Endothelial cell of umbilical vein (primary cell): ENCODE measurements at regions not wholly inside any gene's neighbourhood (a gene's known extent, or its start where the extent isn't known, plus 50 kb on each side); places are given as distances from the start of the nearest gene placed in this dataset.

Experiments
- BruUV-seq: library from RNA; stranded (reverse); fragments of 400-500 nt; replicated peaks from 2 replicates; lab custom pipeline; 2021; lab: Mats Ljungman, UMichigan
- CTCF ChIA-PET: fragments of 300-600, 350-600 bp; sonication (Branson Sonifier 250); formaldehyde crosslinking; loops from one replicate; lab custom pipeline; 2021; ENCODE audit warnings: antibody characterized with exemption, inconsistent platforms; lab: Charles Lee
- POLR2A ChIA-PET: fragments of 300-600, 350-600 bp; sonication (Branson Sonifier 250); formaldehyde crosslinking; loops from one replicate; lab custom pipeline; 2021; ENCODE audit warnings: antibody characterized with exemption, inconsistent platforms; lab: Charles Lee
- DNase-seq: peaks from one replicate; pipeline ENCODE4 v3.0.0-alpha.2; 2011; ENCODE audit warnings: low read depth, low spot score
- FAIRE-seq: peaks from 2 replicates; lab custom pipeline; 2011; peaks lifted over from hg19 to GRCh38; lab: Jason Lieb, UNC
- H2AFZ ChIP-seq: 2 replicates; pipeline ENCODE4 v1.6.0; 2012; ENCODE audit warnings: low read depth, low read length, control low read depth, inconsistent platforms
- H3K27ac ChIP-seq: 2 replicates; pipeline ENCODE4 v1.5.1; 2011; ENCODE audit warnings: low read depth, mild to moderate bottlenecking, control low read depth, low read length, moderate library complexity; ENCODE audit not compliant: insufficient read depth
- H3K27me3 ChIP-seq, 2 experiments: 2 replicates each; pipeline versions ENCODE4 v1.6.0 to v1.6.1; 2011; ENCODE audit warnings: low read length in 2 of 2, mixed read lengths in 1 of 2; ENCODE audit not compliant: control insufficient read depth in 2 of 2, insufficient read depth in 2 of 2
- H3K36me3 ChIP-seq, 2 experiments: 2 replicates in 1 of 2; 3 replicates in 1 of 2; pipeline ENCODE4 v1.5.1; 2011; ENCODE audit warnings: low read length in 2 of 2, mild to moderate bottlenecking in 1 of 2, moderate library complexity in 1 of 2; ENCODE audit not compliant: control insufficient read depth in 2 of 2, insufficient read depth in 2 of 2; ENCODE audit errors: extremely low read depth in 1 of 2
- H3K4me1 ChIP-seq: 3 replicates; pipeline ENCODE4 v1.5.1; 2011; ENCODE audit warnings: mild to moderate bottlenecking, low read length; ENCODE audit not compliant: control insufficient read depth, insufficient read depth; ENCODE audit errors: extremely low read depth
- H3K4me2 ChIP-seq: 2 replicates; pipeline ENCODE4 v1.6.1; 2011; ENCODE audit warnings: low read length, control low read depth, mixed read lengths; ENCODE audit not compliant: insufficient read depth
- H3K4me3 ChIP-seq, 3 experiments: fragments of 200-600 bp in 1 of 3; sonication (generic), shearing (Covaris generic) in 1 of 3; replicated peaks in 1 of 3; 2 replicates each; pipeline ENCODE4 v1.5.1; 2011 to 2016; ENCODE audit warnings: control low read depth in 3 of 3, low read length in 3 of 3, mild to moderate bottlenecking in 2 of 3, inconsistent platforms in 1 of 3, low read depth in 1 of 3, moderate library complexity in 1 of 3; ENCODE audit not compliant: insufficient read depth in 1 of 3
- H3K79me2 ChIP-seq: 2 replicates; pipeline ENCODE4 v1.6.0; 2012; ENCODE audit warnings: low read length, inconsistent platforms; ENCODE audit not compliant: control insufficient read depth, insufficient read depth
- H3K9ac ChIP-seq: replicated peaks from 2 replicates; pipeline ENCODE3; 2011; ENCODE audit warnings: low read length, control low read depth; ENCODE audit not compliant: insufficient read depth; ENCODE audit errors: extremely low read depth
- H3K9me1 ChIP-seq: replicated peaks from 3 replicates; pipeline ENCODE4 v1.6.0; 2011; ENCODE audit warnings: mild to moderate bottlenecking, low read length; ENCODE audit not compliant: control insufficient read depth, insufficient read depth; ENCODE audit errors: extremely low read depth
- H3K9me3 ChIP-seq: replicated peaks from 2 replicates; pipeline ENCODE4 v1.5.1; 2012; ENCODE audit warnings: low read length, inconsistent platforms; ENCODE audit not compliant: control insufficient read depth, insufficient read depth
- H4K20me1 ChIP-seq: replicated peaks from 2 replicates; pipeline ENCODE3; 2011; ENCODE audit warnings: mild to moderate bottlenecking, low read length; ENCODE audit not compliant: control insufficient read depth, insufficient read depth; ENCODE audit errors: extremely low read depth
- CTCF ChIP-seq, 2 donors: IDR thresholded peaks; 1 replicate in 1 of 2; 2 replicates in 1 of 2; pipeline ENCODE4 v1.5.1; 2011; ENCODE audit warnings: low read length in 2 of 2, mild to moderate bottlenecking in 2 of 2, moderate library complexity in 2 of 2, control low read depth in 1 of 2, inconsistent platforms in 1 of 2, low read depth in 1 of 2; ENCODE audit not compliant: insufficient read depth in 1 of 2; ENCODE audit errors: extremely low read depth in 1 of 2
- EZH2 ChIP-seq: IDR thresholded peaks from 2 replicates; pipeline ENCODE4 v1.6.1; 2012; ENCODE audit warnings: borderline replicate concordance, low read depth, mild to moderate bottlenecking, moderate library complexity, low read length, inconsistent platforms; ENCODE audit not compliant: severe bottlenecking
- FOS ChIP-seq: IDR thresholded peaks from 2 replicates; pipeline ENCODE4 v1.6.1; 2011; ENCODE audit warnings: mild to moderate bottlenecking, low read length, moderate library complexity, borderline replicate concordance; ENCODE audit not compliant: insufficient read depth
- GATA2 ChIP-seq: IDR thresholded peaks from 2 replicates; pipeline ENCODE4 v1.7.0; 2011; ENCODE audit warnings: low read depth, mild to moderate bottlenecking, moderate library complexity, mixed read lengths, low read length; ENCODE audit not compliant: insufficient read length, insufficient read depth
- JUN ChIP-seq: IDR thresholded peaks from 2 replicates; pipeline ENCODE4 v1.6.1; 2011; ENCODE audit warnings: borderline replicate concordance, low read depth; ENCODE audit not compliant: insufficient read length, insufficient read depth
- MAX ChIP-seq: IDR thresholded peaks from 2 replicates; pipeline ENCODE4 v1.6.1; 2011; ENCODE audit not compliant: insufficient read depth, insufficient read length
- MYC ChIP-seq: IDR thresholded peaks from one replicate; pipeline ENCODE4 v1.6.1; 2011; ENCODE audit warnings: mild to moderate bottlenecking, low read depth, low read length
- POLR2A ChIP-seq: IDR thresholded peaks from 2 replicates; pipeline ENCODE4 v1.6.1; 2012; ENCODE audit warnings: low read depth, mild to moderate bottlenecking, control low read depth, low read length
- POLR2AphosphoS5 ChIP-seq: IDR thresholded peaks from 2 replicates; pipeline ENCODE4 v1.6.1; 2012; ENCODE audit warnings: low read depth, mild to moderate bottlenecking, control low read depth, low read length, moderate library complexity; ENCODE audit not compliant: insufficient read depth
- dilution Hi-C: fragments of 300-500 bp; cut with MboI; formaldehyde crosslinking; loops from one replicate; pipeline ENCODE4 v1.15.0; 2019; ENCODE audit warnings: low sequenced_read_pairs; ENCODE audit not compliant: extremely low pct_ligation_motif_present
- intact Hi-C: fragments of 100-400 bp; cut with micrococcal nuclease; formaldehyde crosslinking; loops from one replicate; pipeline ENCODE4 v1.10.0; 2022

GRCh38 chr5:9743507-9743906 lies 113.4 kb upstream of the TAS2R1 start:
- Histone ChIP-seq H3K36me3 (no peaks in the 10 kb centered on the region), H3K79me2 (no peaks in the 10 kb centered on the region), H3K4me1 (no peaks in the 10 kb centered on the region), H2AFZ (no peak overlapping the region), H3K9me3 (no peaks in the 10 kb centered on the region), H3K9ac (no peak overlapping the region), H3K27ac (no peak overlapping the region), H3K9me1 (no peaks in the 10 kb centered on the region), H3K4me2 (no peak overlapping the region), H3K27me3 (no peaks in the 10 kb centered on the region), H4K20me1 (no peaks in the 10 kb centered on the region), H3K4me3 (no peak overlapping the region)
- no peak for FAIRE-seq
- DNase-seq: no peak
- POLR2A ChIA-PET: no interaction called here
- BruUV-seq: no TSS peak
- CTCF ChIA-PET: no interaction called here
- dilution Hi-C loops: no loop called here
- intact Hi-C loops: no loop called here
- TF ChIP-seq FOS: no peak
- TF ChIP-seq EZH2: no peak
- no peak for TF ChIP-seq POLR2A
- TF ChIP-seq POLR2AphosphoS5: no peak
- TF ChIP-seq MYC: no peak
- TF ChIP-seq GATA2: no peak

DNA sequence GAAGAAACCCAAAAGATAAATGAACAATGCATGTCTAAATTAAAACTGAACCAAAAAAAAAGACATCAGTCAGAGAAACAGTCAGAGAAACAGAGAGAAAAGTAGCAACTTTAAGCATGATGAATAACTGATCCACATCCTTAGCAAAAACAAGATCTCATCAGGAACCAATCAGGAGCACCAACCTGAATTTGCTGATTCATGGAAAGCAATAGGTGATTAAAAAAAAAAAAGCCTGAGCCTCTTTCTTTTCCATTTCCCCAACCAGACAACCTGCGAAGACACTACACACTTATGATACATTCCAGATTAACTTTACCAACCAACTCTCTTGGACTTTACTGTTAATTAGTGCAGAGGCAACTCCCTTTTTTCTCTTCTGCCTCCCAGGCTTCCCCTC lies 112.7 kb upstream of the TAS2R1 start:
- DNase-seq (no peak), FAIRE-seq (no peak)
- no peak for TF ChIP-seq EZH2
- no peak for TF ChIP-seq GATA2
- no peak for TF ChIP-seq MAX
- no peak for TF ChIP-seq FOS
- no peak for TF ChIP-seq JUN
- no peak for TF ChIP-seq MYC
- TF ChIP-seq CTCF (IDR thresholded peaks at IDR 0.05; ENCODE audit: extremely low read depth in 1 of 2, insufficient read depth in 1 of 2, low read depth in 1 of 2, low read length in 2 of 2): no peak
- no peak for TF ChIP-seq POLR2A
- no peak for TF ChIP-seq POLR2AphosphoS5
- dilution Hi-C loops: no loop called here
- H3K9me3 ChIP-seq: no peaks in the 10 kb centered on the region
- H3K4me3 ChIP-seq: no peak overlapping the region
- H3K9me1 ChIP-seq: no peaks in the 10 kb centered on the region
- H3K4me2 ChIP-seq: no peak overlapping the region
- no peaks in the 10 kb centered on the region for H3K27me3 ChIP-seq
- no peaks in the 10 kb centered on the region for H3K4me1 ChIP-seq
- no peak overlapping the region for H3K27ac ChIP-seq
- BruUV-seq: no TSS peak
- no peaks in the 10 kb centered on the region for H3K36me3 ChIP-seq
- no peaks in the 10 kb centered on the region for H3K79me2 ChIP-seq
- no peak overlapping the region for H2AFZ ChIP-seq
- ChIA-PET CTCF (no interaction called here), POLR2A (no interaction called here)
- intact Hi-C loops: no loop called here
- H3K9ac ChIP-seq: no peak overlapping the region
- no peaks in the 10 kb centered on the region for H4K20me1 ChIP-seq
